GM23248 (cell line): ENCODE measurements at regions not wholly inside any gene's neighbourhood (a gene's known extent, or its start where the extent isn't known, plus 50 kb on each side); places are given as distances from the start of the nearest gene placed in this dataset.

Experiments
- EZH2 ChIP-seq: fragments of 200-600 bp; sonication (generic); IDR thresholded peaks from 2 replicates; pipeline ENCODE4 v1.6.1; 2018; ENCODE audit warnings: antibody characterized with exemption, mild to moderate bottlenecking; ENCODE audit not compliant: insufficient read depth, poor library complexity, severe bottlenecking
- EZH2phosphoT487 ChIP-seq: fragments of 200-600 bp; sonication (generic); IDR thresholded peaks from 2 replicates; pipeline ENCODE4 v1.6.1; 2018; ENCODE audit warnings: antibody characterized with exemption, moderate library complexity, mild to moderate bottlenecking, low read depth; ENCODE audit not compliant: insufficient read depth

DNA sequence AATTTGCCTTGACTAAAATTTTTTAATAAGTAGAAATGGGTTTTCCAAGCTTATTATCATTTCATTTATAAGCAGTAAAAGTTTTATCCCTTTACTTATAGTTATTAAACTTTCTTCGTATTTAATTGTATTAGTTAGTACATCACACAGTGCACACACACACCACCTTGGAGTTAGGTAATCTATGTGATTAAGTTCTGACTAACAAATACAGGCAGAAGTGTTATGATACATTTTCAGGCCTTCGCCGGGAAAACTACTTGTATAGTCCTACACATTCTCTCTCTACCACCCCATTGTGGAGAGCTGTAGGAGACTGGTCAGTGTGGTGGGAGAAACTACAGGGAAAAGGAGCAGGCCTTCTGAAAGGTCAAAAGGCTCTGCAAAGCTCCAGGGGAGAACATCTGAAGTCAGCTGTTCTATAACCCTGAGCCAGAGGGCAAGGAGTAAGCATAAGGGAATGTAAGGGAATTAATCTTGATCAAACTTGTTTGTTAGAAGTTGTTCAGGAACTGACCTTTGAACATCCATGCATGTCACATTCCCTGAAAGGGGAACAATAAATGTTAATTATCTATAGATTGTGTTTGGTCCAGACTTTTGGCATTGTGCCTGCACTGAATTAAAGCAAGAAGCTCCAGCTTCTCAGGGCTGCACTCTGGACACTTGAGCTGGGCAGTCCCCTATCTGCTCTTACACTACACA, 231.7 kb downstream of the FSIP2 start:
- TF ChIP-seq EZH2phosphoT487 (no peak), EZH2 (no peak)
